Pons (tissue), 1 donor: ENCODE measurements at regions not wholly inside any gene's neighbourhood (a gene's known extent, or its start where the extent isn't known, plus 50 kb on each side); places are given as distances from the start of the nearest gene placed in this dataset.

ENCODE experiments used
- DNase-seq: peaks from one replicate; pipeline ENCODE4 v3.0.0-alpha.2; 2016; ENCODE audit warnings: low spot score

- DNase-seq = no peak
Measured at GRCh38 chr4:20641976-20642375, 58.3 kb upstream of the PACRGL start.

DNA sequence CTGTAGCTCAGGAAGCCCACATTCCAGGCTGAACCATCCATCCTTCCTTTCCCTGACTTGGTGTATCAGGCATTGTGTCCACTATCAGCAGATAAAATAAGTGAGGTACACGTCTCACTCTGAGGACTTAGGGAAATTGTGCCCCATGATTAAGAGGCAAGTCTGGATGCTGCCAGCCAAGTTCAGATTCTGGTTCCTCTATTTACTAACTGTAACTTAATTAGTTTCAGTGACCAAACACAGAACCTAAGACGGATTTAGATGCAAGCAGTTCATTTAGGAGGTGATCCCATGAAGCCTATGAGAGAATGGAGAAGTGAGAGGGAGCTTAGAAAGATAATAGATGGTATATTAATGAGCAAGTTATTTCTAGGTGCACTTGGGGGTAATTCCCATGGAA lies 56.6 kb upstream of the PACRGL start:
- DNase-seq = no peak

DNA sequence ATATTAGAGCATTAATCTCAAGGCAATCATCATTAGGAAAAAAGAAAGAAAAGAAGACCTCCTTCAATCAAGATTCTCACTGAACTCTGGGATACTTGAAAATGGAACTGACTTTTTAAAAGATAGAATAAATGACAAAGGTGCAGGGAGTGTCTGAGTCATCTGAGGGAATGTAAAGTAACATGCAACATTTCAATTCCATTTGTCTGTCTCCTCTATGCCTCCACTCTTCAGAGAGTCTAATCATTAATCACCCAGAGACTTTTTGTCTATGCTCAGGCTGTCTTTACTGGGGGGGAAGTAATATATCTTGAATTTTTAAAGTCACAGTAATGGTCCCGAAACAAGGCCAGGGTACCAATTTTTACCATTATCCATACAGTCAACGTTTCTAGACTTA lies 55.0 kb upstream of the PACRGL start:
- no peak for DNase-seq

GRCh38 chr4:20646287-20646686 lies 54.0 kb upstream of the PACRGL start:
- no peak for DNase-seq
